HG02678 (cell line): ENCODE measurements at regions not wholly inside any gene's neighbourhood (a gene's known extent, or its start where the extent isn't known, plus 50 kb on each side); places are given as distances from the start of the nearest gene placed in this dataset.
A peak's percentile ranks its signal among the peaks of the same experiment; 100 is the strongest.
"Not testable (repeated sequence)": the region's sequence is repeated elsewhere in the genome, so short reads cannot be mapped to it uniquely, and the experiment has no call there.

Source experiments
- ATAC-seq: cut with Tn5 transposase; IDR thresholded peaks from one replicate; pipeline ENCODE4 v1.9.1; 2021; ENCODE audit warnings: mild to moderate bottlenecking, moderate library complexity; ENCODE audit not compliant: unreplicated experiment

GRCh38 chrX:40258909-40259308 lies 161.2 kb upstream of the BCOR start:
- ATAC-seq: no peak

GRCh38 chrX:40253771-40254170 lies 156.0 kb upstream of the BCOR start:
- ATAC-seq: no peak

GRCh38 chrX:40249582-40249981 lies 151.8 kb upstream of the BCOR start:
- ATAC-seq: no peak

- ATAC-seq: no peak
These were observed 151.1 kb upstream of the BCOR start for GRCh38 chrX:40248822-40249221.

GRCh38 chrX:40247848-40248622 lies 150.3 kb upstream of the BCOR start:
- no peak for ATAC-seq

- ATAC-seq: no peak
These were observed 149.6 kb upstream of the BCOR start for GRCh38 chrX:40247382-40247781.

GRCh38 chrX:40245488-40246071 lies 147.8 kb upstream of the BCOR start:
- ATAC-seq: no peak

GRCh38 chrX:40244980-40245379 lies 147.2 kb upstream of the BCOR start:
- no peak for ATAC-seq

GRCh38 chrX:40243755-40244515 lies 146.2 kb upstream of the BCOR start:
- no peak for ATAC-seq

- no peak for ATAC-seq
These were observed 143.1 kb upstream of the BCOR start for GRCh38 chrX:40240844-40241243.

- ATAC-seq: no peak
These were observed 140.0 kb upstream of the BCOR start for GRCh38 chrX:40237731-40238178.

- ATAC-seq: no peak
These were observed 132.9 kb upstream of the BCOR start for GRCh38 chrX:40230646-40231045.

GRCh38 chrX:40227125-40227524 lies 129.4 kb upstream of the BCOR start:
- ATAC-seq: no peak

GRCh38 chrX:40224658-40225057 lies 126.9 kb upstream of the BCOR start:
- ATAC-seq: no peak

GRCh38 chrX:40222612-40223011 lies 124.9 kb upstream of the BCOR start:
- not testable (repeated sequence) for ATAC-seq

- no peak for ATAC-seq
These were observed 115.3 kb upstream of the BCOR start for GRCh38 chrX:40213092-40213491.

- no peak for ATAC-seq
These were observed 112.3 kb upstream of the BCOR start for GRCh38 chrX:40209951-40210617.

- no peak for ATAC-seq
These were observed 109.9 kb upstream of the BCOR start for GRCh38 chrX:40207626-40208025.

GRCh38 chrX:40205471-40205870 lies 107.7 kb upstream of the BCOR start:
- ATAC-seq: no peak

- no peak for ATAC-seq
These were observed 104.7 kb upstream of the BCOR start for GRCh38 chrX:40202456-40202855.

- ATAC-seq: peak; percentile 76
These were observed 103.6 kb upstream of the BCOR start for GRCh38 chrX:40201329-40201885.
